ENCODE measurements at regions not wholly inside any gene's neighbourhood (a gene's known extent, or its start where the extent isn't known, plus 50 kb on each side); places are given as distances from the start of the nearest gene placed in this dataset.

- TF ChIP-seq CBX5 (IDR thresholded peaks at IDR 0.05; ENCODE audit: low read depth, low read length), result no peak
- no peak for TF ChIP-seq CHD1 (IDR thresholded peaks at IDR 0.05; ENCODE audit: low read depth, low read length)
- TF ChIP-seq TAF7 (optimal IDR thresholded peaks at IDR 0.05; ENCODE audit: borderline replicate concordance, low read depth, low read length), result no peak
- no peak for TF ChIP-seq CTBP2 (IDR thresholded peaks at IDR 0.05; ENCODE audit: borderline replicate concordance, insufficient read depth, insufficient read length, low read length)
- no peak for TF ChIP-seq TAF1 (IDR thresholded peaks at IDR 0.05; ENCODE audit: low read depth, low read length)
- TF ChIP-seq SIRT6 (IDR thresholded peaks at IDR 0.05; ENCODE audit: low read length), result no peak
- TF ChIP-seq KDM5A (IDR thresholded peaks at IDR 0.05; ENCODE audit: low read length), result no peak
- Histone ChIP-seq H3K23me2 (ENCODE audit: low read depth, low read length) (no peaks in the 10 kb centered on the region), H3K56ac (replicated peaks; ENCODE audit: insufficient read length, low read depth, low read length) (no peak overlapping the region), H3K4ac (replicated peaks; ENCODE audit: insufficient read length, low read depth, low read length) (no peak overlapping the region), H2BK120ac (replicated peaks; ENCODE audit: low read depth, low read length) (no peak overlapping the region), H4K91ac (replicated peaks; ENCODE audit: insufficient read length, low read length) (no peak overlapping the region), H3K9me3 (ENCODE audit: insufficient read depth in 2 of 2, low read depth in 1 of 2, low read length in 1 of 2) (no peaks in the 10 kb centered on the region), H4K8ac (ENCODE audit: extremely low read depth, insufficient read depth, low read length) (no peak overlapping the region), H3K23ac (ENCODE audit: insufficient read length) (no peak overlapping the region), H2BK15ac (ENCODE audit: low read length) (no peak overlapping the region), H3K79me2 (ENCODE audit: control insufficient read depth in 1 of 2, insufficient read depth in 2 of 2, low read length in 2 of 2) (no peaks in the 10 kb centered on the region), H2AFZ (ENCODE audit: low read length) (no peak overlapping the region), H3K4me2 (ENCODE audit: insufficient read depth in 1 of 2, low read depth in 2 of 2, low read length in 2 of 2) (no peak overlapping the region), H2BK20ac (ENCODE audit: low read length) (no peak overlapping the region), H3K4me3 (ENCODE audit: extremely low read depth in 1 of 4, insufficient read depth in 2 of 4, low read depth in 3 of 4, low read length in 4 of 4) (no peak overlapping the region), H3K36me3 (ENCODE audit: control insufficient read depth in 2 of 4, insufficient read depth in 4 of 4, low read length in 3 of 4) (no peaks in the 10 kb centered on the region), H4K5ac (ENCODE audit: insufficient read length, low read depth, low read length) (no peak overlapping the region), H2BK12ac (ENCODE audit: low read depth, low read length) (no peak overlapping the region), H3K18ac (ENCODE audit: extremely low read depth, low read length) (no peak overlapping the region), H4K20me1 (replicated peaks in 1 of 2; ENCODE audit: control insufficient read depth in 1 of 2, insufficient read depth in 2 of 2, low read length in 2 of 2) (no peaks in the 10 kb centered on the region), H2AK5ac (ENCODE audit: low read depth, low read length) (no peak overlapping the region), H3K9ac (replicated peaks in 1 of 4; ENCODE audit: extremely low read depth in 1 of 4, low read depth in 3 of 4, low read length in 3 of 4) (no peak overlapping the region), H3K14ac (ENCODE audit: insufficient read length) (no peak overlapping the region), H3K79me1 (ENCODE audit: low read depth, low read length) (no peaks in the 10 kb centered on the region), H3K4me1 (replicated peaks in 1 of 4; ENCODE audit: control insufficient read depth in 3 of 4, insufficient read depth in 4 of 4, low read length in 3 of 4) (no peaks in the 10 kb centered on the region; a peak in 1 of 7 replicates), H2BK5ac (ENCODE audit: low read depth, low read length) (no peak overlapping the region), H3K27ac (ENCODE audit: low read depth, low read length) (no peak overlapping the region), H3K27me3 (replicated peaks in 1 of 4; ENCODE audit: control insufficient read depth in 3 of 4, extremely low read depth in 1 of 4, insufficient read depth in 3 of 4, low read length in 3 of 4) (no peaks in the 10 kb centered on the region)
- FAIRE-seq, result no peak
- POLR2A ChIA-PET (ENCODE audit: partially characterized antibody), result no interaction called here
- 82% methylated on average over 1 of the region's 1 CpG; no CpG with 5 or more reads in 1 of the 2 experiments for WGBS, 2 experiments (ENCODE audit: extremely low coverage in 1 of 2, insufficient coverage in 1 of 2, insufficient read length in 1 of 2, insufficient replicate concordance in 2 of 2, low coverage in 1 of 2, low lambda C conversion rate in 2 of 2, missing lambda C conversion rate in 1 of 2)
- CTCF ChIA-PET (ENCODE audit: partially characterized antibody), result no interaction called here
- DNase-seq (ENCODE audit: low read depth in 1 of 2, low spot score in 2 of 2), result no peak
Measured at GRCh38 chr17:71107136-71107535, 937.8 kb downstream of the KCNJ2 start.
